IMR-90 (cell line): ENCODE measurements at regions not wholly inside any gene's neighbourhood (a gene's known extent, or its start where the extent isn't known, plus 50 kb on each side); places are given as distances from the start of the nearest gene placed in this dataset.

ENCODE experiments used
- ATAC-seq: fragments of 200-7000 bp; cut with Tn5 transposase; 2 replicates; pipeline ENCODE4 v1.9.1; 2020; ENCODE audit warnings: low read depth, mild to moderate bottlenecking, moderate library complexity
- BruUV-seq: library from RNA; stranded (reverse); fragments of 400-500 nt; replicated peaks from 2 replicates; lab custom pipeline; 2021; lab: Mats Ljungman, UMichigan
- CTCF ChIA-PET: fragments of 300-600 bp; formaldehyde crosslinking; extraction: SDS; loops from one replicate; lab custom pipeline; 2021; ENCODE audit warnings: antibody characterized with exemption; lab: Yijun Ruan, JAX
- POLR2A ChIA-PET: fragments of 300-600 bp; sonication (Branson Sonifier 250); formaldehyde crosslinking; loops from one replicate; lab custom pipeline; 2022; ENCODE audit warnings: antibody characterized with exemption; ENCODE audit not compliant: unreplicated experiment; lab: Charles Lee
- DNase-seq: peaks from one replicate; pipeline ENCODE4 v3.0.0; 2013
- H2AFZ ChIP-seq: replicated peaks from 2 replicates; pipeline ENCODE3; 2013; ENCODE audit warnings: low read length, mild to moderate bottlenecking; ENCODE audit not compliant: poor library complexity
- H2AK5ac ChIP-seq: 2 replicates; pipeline ENCODE4 v1.6.1; 2013; ENCODE audit warnings: low read depth, low read length, inconsistent platforms
- H2AK9ac ChIP-seq: replicated peaks from 2 replicates; pipeline ENCODE3; 2013; ENCODE audit warnings: mild to moderate bottlenecking, low read depth, low read length, moderate library complexity; ENCODE audit not compliant: poor library complexity
- H2BK120ac ChIP-seq: 2 replicates; pipeline ENCODE4 v1.6.1; 2013; ENCODE audit warnings: low read depth, low read length, inconsistent platforms
- H2BK15ac ChIP-seq: 3 replicates; pipeline ENCODE4 v1.6.1; 2013; ENCODE audit warnings: low read depth, low read length, inconsistent platforms
- H2BK20ac ChIP-seq: 2 replicates; pipeline ENCODE4 v1.6.1; 2013; ENCODE audit warnings: low read depth, mild to moderate bottlenecking, inconsistent platforms, low read length, moderate library complexity
- H2BK5ac ChIP-seq: 2 replicates; pipeline ENCODE4 v1.6.1; 2013; ENCODE audit warnings: mild to moderate bottlenecking, low read depth, low read length, inconsistent platforms; ENCODE audit not compliant: poor library complexity, severe bottlenecking
- H3K14ac ChIP-seq: replicated peaks from 2 replicates; pipeline ENCODE4 v1.6.1; 2013; ENCODE audit warnings: low read depth, low read length, inconsistent platforms
- H3K18ac ChIP-seq: 2 replicates; pipeline ENCODE4 v1.6.1; 2013; ENCODE audit warnings: low read depth, low read length, control low read depth
- H3K23ac ChIP-seq: 2 replicates; pipeline ENCODE4 v1.6.1; 2013; ENCODE audit warnings: low read depth, low read length, inconsistent platforms
- H3K27ac ChIP-seq: 2 replicates; pipeline ENCODE4 v1.5.1; 2013; ENCODE audit warnings: mild to moderate bottlenecking, control low read depth, low read length; ENCODE audit not compliant: insufficient read depth
- H3K27me3 ChIP-seq: 2 replicates; pipeline ENCODE4 v1.6.1; 2013; ENCODE audit warnings: low read length; ENCODE audit not compliant: control insufficient read depth, insufficient read depth
- H3K36me3 ChIP-seq: 2 replicates; pipeline ENCODE4 v1.6.1; 2013; ENCODE audit warnings: low read length, mixed read lengths; ENCODE audit not compliant: control insufficient read depth, insufficient read depth
- H3K4ac ChIP-seq: 2 replicates; pipeline ENCODE4 v1.6.1; 2013; ENCODE audit warnings: low read depth, low read length, inconsistent platforms
- H3K4me1 ChIP-seq: 2 replicates; pipeline ENCODE4 v1.6.1; 2013; ENCODE audit warnings: low read length, mixed read lengths; ENCODE audit not compliant: control insufficient read depth, insufficient read depth
- H3K4me2 ChIP-seq: 2 replicates; pipeline ENCODE4 v1.6.1; 2013; ENCODE audit warnings: low read depth, mild to moderate bottlenecking, control low read depth, low read length, moderate library complexity
- H3K4me3 ChIP-seq: 2 replicates; pipeline ENCODE4 v1.5.1; 2013; ENCODE audit warnings: low read depth, mild to moderate bottlenecking, control low read depth, low read length, moderate library complexity; ENCODE audit not compliant: insufficient read depth
- H3K56ac ChIP-seq: 2 replicates; pipeline ENCODE4 v1.6.1; 2013; ENCODE audit warnings: low read length, inconsistent platforms; ENCODE audit not compliant: insufficient read depth; ENCODE audit errors: extremely low read depth
- H3K79me1 ChIP-seq, 2 experiments: 2 replicates each; pipeline ENCODE4 v1.6.1; 2013; ENCODE audit warnings: low read length in 2 of 2, inconsistent platforms in 1 of 2, low read depth in 1 of 2
- H3K9ac ChIP-seq: 2 replicates; pipeline ENCODE4 v1.6.1; 2013; ENCODE audit warnings: low read depth, low read length, control low read depth
- H3K9me1 ChIP-seq: 2 replicates; pipeline ENCODE4 v1.6.1; 2013; ENCODE audit warnings: low read length, inconsistent platforms; ENCODE audit not compliant: insufficient read depth
- H3K9me3 ChIP-seq: 2 replicates; pipeline ENCODE4 v1.6.1; 2013; ENCODE audit warnings: low read length; ENCODE audit not compliant: control insufficient read depth, insufficient read depth
- H4K20me1 ChIP-seq: 2 replicates; pipeline ENCODE4 v1.6.1; 2013; ENCODE audit warnings: low read length, inconsistent platforms; ENCODE audit not compliant: insufficient read depth
- H4K5ac ChIP-seq: 2 replicates; pipeline ENCODE4 v1.6.1; 2013; ENCODE audit warnings: mild to moderate bottlenecking, low read depth, low read length, control low read depth
- H4K8ac ChIP-seq, 2 experiments: 2 replicates each; pipeline ENCODE4 v1.6.1; 2013; ENCODE audit warnings: low read depth in 2 of 2, low read length in 2 of 2, control low read depth in 1 of 2, inconsistent platforms in 1 of 2
- H4K91ac ChIP-seq: 2 replicates; pipeline ENCODE4 v1.6.1; 2013; ENCODE audit warnings: low read depth, low read length, inconsistent platforms; ENCODE audit not compliant: insufficient read depth
- BHLHE40 ChIP-seq: fragments of 150-350 bp; IDR thresholded peaks from 2 replicates; pipeline ENCODE4 v1.6.1; 2016; ENCODE audit warnings: mild to moderate bottlenecking, low read depth, low read length
- CEBPB ChIP-seq: IDR thresholded peaks from 2 replicates; pipeline ENCODE4 v1.6.1; 2012; ENCODE audit warnings: low read depth, low read length, improper control_type of control experiment
- CHD1 ChIP-seq: IDR thresholded peaks from 2 replicates; pipeline ENCODE4 v1.6.1; 2012; ENCODE audit warnings: low read depth, low read length, improper control_type of control experiment
- CTCF ChIP-seq: conservative IDR thresholded peaks from 2 replicates; pipeline ENCODE4 v1.5.1; 2012; ENCODE audit warnings: mild to moderate bottlenecking, low read depth, low read length, improper control_type of control experiment
- ELK1 ChIP-seq: fragments of 150-350 bp; IDR thresholded peaks from 2 replicates; pipeline ENCODE4 v1.6.1; 2016; ENCODE audit warnings: low read depth, mild to moderate bottlenecking, low read length, moderate library complexity, borderline replicate concordance
- FOS ChIP-seq: fragments of 150-350 bp; IDR thresholded peaks from 2 replicates; pipeline ENCODE4 v1.6.1; 2016; ENCODE audit warnings: low read depth, low read length
- MAFK ChIP-seq: IDR thresholded peaks from 2 replicates; pipeline ENCODE4 v1.6.1; 2012; ENCODE audit warnings: low read depth, low read length, improper control_type of control experiment
- MAZ ChIP-seq: IDR thresholded peaks from 2 replicates; pipeline ENCODE4 v1.6.1; 2012; ENCODE audit warnings: low read depth, mild to moderate bottlenecking, low read length, improper control_type of control experiment, moderate library complexity, borderline replicate concordance
- MXI1 ChIP-seq: IDR thresholded peaks from 2 replicates; pipeline ENCODE4 v1.6.1; 2012; ENCODE audit warnings: low read depth, mild to moderate bottlenecking, low read length, moderate library complexity, borderline replicate concordance
- NFE2L2 ChIP-seq: fragments of 150-350 bp; IDR thresholded peaks from 2 replicates; pipeline ENCODE4 v1.6.1; 2016; ENCODE audit warnings: low read depth, mild to moderate bottlenecking, low read length
- POLR2A ChIP-seq: IDR thresholded peaks from 2 replicates; pipeline ENCODE4 v1.6.1; 2012; ENCODE audit warnings: mild to moderate bottlenecking, low read depth, low read length
- RAD21 ChIP-seq: IDR thresholded peaks from 2 replicates; pipeline ENCODE4 v1.6.1; 2012; ENCODE audit warnings: low read length, improper control_type of control experiment
- RCOR1 ChIP-seq: IDR thresholded peaks from 2 replicates; pipeline ENCODE4 v1.6.1; 2012; ENCODE audit warnings: mild to moderate bottlenecking, low read length, improper control_type of control experiment; ENCODE audit not compliant: insufficient replicate concordance
- RFX5 ChIP-seq: IDR thresholded peaks from 2 replicates; pipeline ENCODE4 v1.8.0; 2012; ENCODE audit warnings: low read depth, mild to moderate bottlenecking, low read length, moderate library complexity
- SMC3 ChIP-seq: fragments of 150-350 bp; IDR thresholded peaks from 2 replicates; pipeline ENCODE4 v1.6.1; 2016; ENCODE audit warnings: low read depth, mild to moderate bottlenecking, antibody characterized with exemption, low read length, moderate library complexity
- USF2 ChIP-seq: fragments of 150-350 bp; IDR thresholded peaks from 2 replicates; pipeline ENCODE4 v1.6.1; 2017; ENCODE audit warnings: mild to moderate bottlenecking, antibody characterized with exemption, low read length, low read depth
- WGBS, 2 experiments: methylation state at CpG; one replicate each; pipeline versions ENCODE4 v1.1.5 to v1.1.7; 2013; ENCODE audit warnings: missing lambda C conversion rate in 2 of 2; ENCODE audit not compliant: insufficient read length in 1 of 2; ENCODE audit errors: extremely low coverage in 2 of 2; 5-methylcytosine and 5-hydroxymethylcytosine counted together
- dilution Hi-C: fragments of 300-500 bp; cut with HindIII; formaldehyde crosslinking; loops from one replicate; pipeline ENCODE4 v1.14.3; 2018; ENCODE audit warnings: low sequenced_read_pairs; ENCODE audit not compliant: unreplicated experiment
- in situ Hi-C: fragments of 300-500 bp; cut with MboI; formaldehyde crosslinking; loops from 3 replicates; pipeline ENCODE4 v1.14.3; 2019; ENCODE audit warnings: low sequenced_read_pairs, inconsistent platforms, mixed read lengths
- intact Hi-C: fragments of 100-400 bp; cut with micrococcal nuclease; formaldehyde crosslinking; loops from 2 replicates; pipeline ENCODE4 v1.10.0; 2022

GRCh38 chr7:131075406-131075805 lies 252.3 kb upstream of the MKLN1 start:
- H3K4me3 ChIP-seq = no peak overlapping the region
- peak overlapping the region; percentile 82; the same call in 1 of the 2 replicates for H2AK5ac ChIP-seq
- H2AFZ ChIP-seq = no peak overlapping the region
- peak overlapping the region; percentile 76 for H3K14ac ChIP-seq
- peak overlapping the region; percentile 52 for H2BK5ac ChIP-seq
- peak overlapping the region; percentile 73 for H3K4ac ChIP-seq
- peak overlapping the region; percentile 56 for H2BK20ac ChIP-seq
- CTCF ChIA-PET = interaction anchor here (1.2 kb wide), 1 partner anchor 227 kb away, joined by 6 read pairs; no protein-coding TSS in a partner anchor
- H3K9ac ChIP-seq = no peak overlapping the region
- peak overlapping the region; percentile 49 for H3K27ac ChIP-seq
- H4K20me1 ChIP-seq = peaks cover 38% of the 10 kb centered on the region
- H3K27me3 ChIP-seq = no peaks in the 10 kb centered on the region
- peak overlapping the region; percentile 27; the same call in 1 of the 2 replicates for H4K91ac ChIP-seq
- peak overlapping the region in 1 of 2 experiments; percentile 48; a peak in 2 of 4 replicates for H4K8ac ChIP-seq
- DNase-seq (no peak), ATAC-seq (no peak)
- peak overlapping the region; percentile 74 for H2BK120ac ChIP-seq
- WGBS, 2 experiments = no CpG with 5 or more reads among the region's 1 CpG
- 0 out of 3 replicates have a peak overlapping the region, but pooled peaks have one; percentile 46 for H2BK15ac ChIP-seq
- no peaks in the 10 kb centered on the region for H3K9me3 ChIP-seq
- H4K5ac ChIP-seq = 0 out of 2 replicates have a peak overlapping the region, but pooled peaks have one; percentile 13
- peaks cover 8% of the 10 kb centered on the region for H3K9me1 ChIP-seq
- peaks cover 17% of the 10 kb centered on the region for H3K4me1 ChIP-seq
- dilution Hi-C loops = no loop called here
- in situ Hi-C loops = loop anchor here (10.0 kb wide), 1 partner anchor 349 kb away; no protein-coding TSS in a partner anchor
- intact Hi-C loops = no loop called here
- H3K56ac ChIP-seq = no peak overlapping the region
- no TSS peak for BruUV-seq
- peaks cover 18 to 66% of the 10 kb centered on the region in 2 experiments for H3K79me1 ChIP-seq
- POLR2A ChIA-PET = no interaction called here
- H3K18ac ChIP-seq = peak overlapping the region; percentile 46; the same call in 1 of the 2 replicates
- H3K4me2 ChIP-seq = peak overlapping the region; percentile 61; the same call in 1 of the 2 replicates
- no peak for TF ChIP-seq USF2
- TF ChIP-seq CTCF = no peak
- no peak for TF ChIP-seq CEBPB
- TF ChIP-seq POLR2A = no peak
- no peak for TF ChIP-seq MAFK
- TF ChIP-seq BHLHE40 = no peak
- no peak for TF ChIP-seq RAD21
- no peak for TF ChIP-seq MXI1
- no peak for TF ChIP-seq RCOR1
- no peak for TF ChIP-seq ELK1
- TF ChIP-seq SMC3 = no peak
- no peak for TF ChIP-seq RFX5
- TF ChIP-seq FOS = no peak
- no peak for TF ChIP-seq CHD1
- no peak for TF ChIP-seq MAZ
- TF ChIP-seq NFE2L2 = no peak
- H3K36me3 ChIP-seq = peaks cover 11% of the 10 kb centered on the region
- no peak overlapping the region for H2AK9ac ChIP-seq
- H3K23ac ChIP-seq = peak overlapping the region; percentile 50; the same call in 1 of the 2 replicates
